GM23338 (cell line): ENCODE measurements at regions not wholly inside any gene's neighbourhood (a gene's known extent, or its start where the extent isn't known, plus 50 kb on each side); places are given as distances from the start of the nearest gene placed in this dataset.

Experiments used
- CREB1 ChIP-seq: fragments of 250-450 bp; sonication (Bioruptor Pico); IDR thresholded peaks from 2 replicates; pipeline ENCODE4 v1.5.0; 2020; ENCODE audit warnings: low read depth, mild to moderate bottlenecking, moderate library complexity
- EZH2 ChIP-seq: fragments of 200-600 bp; sonication (generic); IDR thresholded peaks from one replicate; pipeline ENCODE4 v1.8.0; 2017; ENCODE audit warnings: antibody characterized with exemption, mild to moderate bottlenecking, low read depth; ENCODE audit not compliant: unreplicated experiment
- EZH2phosphoT487 ChIP-seq: fragments of 200-600 bp; sonication (generic); IDR thresholded peaks from one replicate; pipeline ENCODE4 v1.8.1; 2018; ENCODE audit warnings: antibody characterized with exemption; ENCODE audit not compliant: unreplicated experiment
- JUNB ChIP-seq: IDR thresholded peaks from one replicate; pipeline ENCODE4 v1.6.1; 2016; ENCODE audit warnings: antibody characterized with exemption; ENCODE audit not compliant: unreplicated experiment
- NANOG ChIP-seq: IDR thresholded peaks from 2 replicates; pipeline ENCODE4 v1.6.1; 2016; ENCODE audit warnings: antibody characterized with exemption, borderline replicate concordance
- POLR2AphosphoS5 ChIP-seq: IDR thresholded peaks from 2 replicates; pipeline ENCODE4 v1.6.1; 2016; ENCODE audit warnings: antibody characterized with exemption, low read depth
- STAT1 ChIP-seq: IDR thresholded peaks from one replicate; pipeline ENCODE4 v1.6.1; 2016; ENCODE audit warnings: antibody characterized with exemption; ENCODE audit not compliant: unreplicated experiment
- ZNF114 ChIP-seq: fragments of 250-450 bp; sonication (Bioruptor Pico); IDR thresholded peaks from 2 replicates; pipeline ENCODE4 v1.5.0; 2020; ENCODE audit warnings: mild to moderate bottlenecking, moderate library complexity
- ZNF331 ChIP-seq: fragments of 250-450 bp; sonication (Bioruptor Pico); IDR thresholded peaks from 2 replicates; pipeline ENCODE4 v1.5.0; 2020; ENCODE audit warnings: low read depth, mild to moderate bottlenecking, moderate library complexity
- TF ChIP-seq, protein P1 (sequence below), 2 experiments: fragments of 200-600 bp in 1 of 2; sonication (generic) in 1 of 2; conservative IDR thresholded peaks; 2 replicates each; pipeline versions ENCODE4 v1.5.1 to v1.6.1; 2016 to 2017; ENCODE audit warnings: antibody characterized with exemption in 2 of 2, low read depth in 2 of 2, mild to moderate bottlenecking in 2 of 2, moderate library complexity in 1 of 2
- TF ChIP-seq, protein P2 (sequence below): IDR thresholded peaks from one replicate; pipeline ENCODE4 v1.6.1; 2018; ENCODE audit warnings: antibody characterized with exemption; ENCODE audit not compliant: unreplicated experiment
- TF ChIP-seq, protein P3 (sequence below): fragments of 250-450 bp; sonication (Bioruptor Pico); IDR thresholded peaks from 2 replicates; pipeline ENCODE4 v1.5.0; 2020; ENCODE audit warnings: mild to moderate bottlenecking, moderate library complexity
- TF ChIP-seq, protein P4 (sequence below): IDR thresholded peaks from 2 replicates; pipeline ENCODE4 v1.6.1; 2016; ENCODE audit warnings: antibody characterized with exemption

DNA sequence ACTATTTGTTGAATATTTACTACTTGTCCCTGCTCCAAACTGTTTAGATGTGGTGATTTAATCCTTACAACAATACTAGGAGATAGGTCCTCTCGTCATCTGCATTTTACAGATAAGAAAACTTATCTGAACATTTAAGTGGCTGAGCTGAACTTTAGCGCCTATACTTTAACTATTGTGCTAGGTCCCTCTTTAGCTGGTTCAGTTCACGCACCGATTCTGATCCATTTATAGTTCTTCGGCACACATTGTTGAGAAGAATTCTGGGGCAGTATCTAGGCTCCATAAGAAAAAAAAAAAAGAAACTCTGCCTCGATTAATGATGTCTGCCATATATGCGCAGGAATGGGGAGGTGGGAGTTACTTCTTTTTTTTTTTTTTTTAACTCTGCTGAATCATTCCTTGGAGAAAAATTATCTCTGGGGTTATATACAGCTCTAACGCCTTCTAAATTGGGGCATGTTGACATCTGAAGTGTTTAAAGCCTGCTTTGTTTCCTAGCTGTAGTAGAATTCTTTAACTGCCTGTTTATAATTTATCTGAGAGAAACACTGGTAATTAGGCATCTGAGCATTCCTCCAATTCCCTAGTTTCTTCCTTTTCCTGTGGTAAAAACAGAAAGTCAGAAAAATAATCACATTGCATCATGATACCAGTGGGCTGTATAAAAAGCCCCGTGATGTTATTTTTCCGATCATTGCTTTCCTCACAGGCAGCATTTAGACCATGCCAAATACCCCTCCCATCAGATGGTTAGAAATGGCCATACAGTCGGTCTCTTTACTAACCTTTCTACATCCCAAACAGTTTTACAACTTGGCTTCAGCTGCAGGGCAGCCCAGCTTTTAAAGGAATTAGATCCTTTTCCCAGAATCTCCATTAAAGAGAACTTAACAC lies 98.5 kb upstream of the KDM7A start:
- TF ChIP-seq, protein P1, sequence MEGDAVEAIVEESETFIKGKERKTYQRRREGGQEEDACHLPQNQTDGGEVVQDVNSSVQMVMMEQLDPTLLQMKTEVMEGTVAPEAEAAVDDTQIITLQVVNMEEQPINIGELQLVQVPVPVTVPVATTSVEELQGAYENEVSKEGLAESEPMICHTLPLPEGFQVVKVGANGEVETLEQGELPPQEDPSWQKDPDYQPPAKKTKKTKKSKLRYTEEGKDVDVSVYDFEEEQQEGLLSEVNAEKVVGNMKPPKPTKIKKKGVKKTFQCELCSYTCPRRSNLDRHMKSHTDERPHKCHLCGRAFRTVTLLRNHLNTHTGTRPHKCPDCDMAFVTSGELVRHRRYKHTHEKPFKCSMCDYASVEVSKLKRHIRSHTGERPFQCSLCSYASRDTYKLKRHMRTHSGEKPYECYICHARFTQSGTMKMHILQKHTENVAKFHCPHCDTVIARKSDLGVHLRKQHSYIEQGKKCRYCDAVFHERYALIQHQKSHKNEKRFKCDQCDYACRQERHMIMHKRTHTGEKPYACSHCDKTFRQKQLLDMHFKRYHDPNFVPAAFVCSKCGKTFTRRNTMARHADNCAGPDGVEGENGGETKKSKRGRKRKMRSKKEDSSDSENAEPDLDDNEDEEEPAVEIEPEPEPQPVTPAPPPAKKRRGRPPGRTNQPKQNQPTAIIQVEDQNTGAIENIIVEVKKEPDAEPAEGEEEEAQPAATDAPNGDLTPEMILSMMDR (conservative IDR thresholded peaks at IDR 0.05; ENCODE audit: low read depth in 2 of 2): no peak
- TF ChIP-seq, protein P2, sequence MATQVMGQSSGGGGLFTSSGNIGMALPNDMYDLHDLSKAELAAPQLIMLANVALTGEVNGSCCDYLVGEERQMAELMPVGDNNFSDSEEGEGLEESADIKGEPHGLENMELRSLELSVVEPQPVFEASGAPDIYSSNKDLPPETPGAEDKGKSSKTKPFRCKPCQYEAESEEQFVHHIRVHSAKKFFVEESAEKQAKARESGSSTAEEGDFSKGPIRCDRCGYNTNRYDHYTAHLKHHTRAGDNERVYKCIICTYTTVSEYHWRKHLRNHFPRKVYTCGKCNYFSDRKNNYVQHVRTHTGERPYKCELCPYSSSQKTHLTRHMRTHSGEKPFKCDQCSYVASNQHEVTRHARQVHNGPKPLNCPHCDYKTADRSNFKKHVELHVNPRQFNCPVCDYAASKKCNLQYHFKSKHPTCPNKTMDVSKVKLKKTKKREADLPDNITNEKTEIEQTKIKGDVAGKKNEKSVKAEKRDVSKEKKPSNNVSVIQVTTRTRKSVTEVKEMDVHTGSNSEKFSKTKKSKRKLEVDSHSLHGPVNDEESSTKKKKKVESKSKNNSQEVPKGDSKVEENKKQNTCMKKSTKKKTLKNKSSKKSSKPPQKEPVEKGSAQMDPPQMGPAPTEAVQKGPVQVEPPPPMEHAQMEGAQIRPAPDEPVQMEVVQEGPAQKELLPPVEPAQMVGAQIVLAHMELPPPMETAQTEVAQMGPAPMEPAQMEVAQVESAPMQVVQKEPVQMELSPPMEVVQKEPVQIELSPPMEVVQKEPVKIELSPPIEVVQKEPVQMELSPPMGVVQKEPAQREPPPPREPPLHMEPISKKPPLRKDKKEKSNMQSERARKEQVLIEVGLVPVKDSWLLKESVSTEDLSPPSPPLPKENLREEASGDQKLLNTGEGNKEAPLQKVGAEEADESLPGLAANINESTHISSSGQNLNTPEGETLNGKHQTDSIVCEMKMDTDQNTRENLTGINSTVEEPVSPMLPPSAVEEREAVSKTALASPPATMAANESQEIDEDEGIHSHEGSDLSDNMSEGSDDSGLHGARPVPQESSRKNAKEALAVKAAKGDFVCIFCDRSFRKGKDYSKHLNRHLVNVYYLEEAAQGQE: no peak
- no peak for TF ChIP-seq POLR2AphosphoS5
- no peak for TF ChIP-seq EZH2phosphoT487
- no peak for TF ChIP-seq JUNB
- no peak for TF ChIP-seq EZH2
- TF ChIP-seq CREB1 (CRISPR knock-in tag): no peak
- TF ChIP-seq, protein P3, sequence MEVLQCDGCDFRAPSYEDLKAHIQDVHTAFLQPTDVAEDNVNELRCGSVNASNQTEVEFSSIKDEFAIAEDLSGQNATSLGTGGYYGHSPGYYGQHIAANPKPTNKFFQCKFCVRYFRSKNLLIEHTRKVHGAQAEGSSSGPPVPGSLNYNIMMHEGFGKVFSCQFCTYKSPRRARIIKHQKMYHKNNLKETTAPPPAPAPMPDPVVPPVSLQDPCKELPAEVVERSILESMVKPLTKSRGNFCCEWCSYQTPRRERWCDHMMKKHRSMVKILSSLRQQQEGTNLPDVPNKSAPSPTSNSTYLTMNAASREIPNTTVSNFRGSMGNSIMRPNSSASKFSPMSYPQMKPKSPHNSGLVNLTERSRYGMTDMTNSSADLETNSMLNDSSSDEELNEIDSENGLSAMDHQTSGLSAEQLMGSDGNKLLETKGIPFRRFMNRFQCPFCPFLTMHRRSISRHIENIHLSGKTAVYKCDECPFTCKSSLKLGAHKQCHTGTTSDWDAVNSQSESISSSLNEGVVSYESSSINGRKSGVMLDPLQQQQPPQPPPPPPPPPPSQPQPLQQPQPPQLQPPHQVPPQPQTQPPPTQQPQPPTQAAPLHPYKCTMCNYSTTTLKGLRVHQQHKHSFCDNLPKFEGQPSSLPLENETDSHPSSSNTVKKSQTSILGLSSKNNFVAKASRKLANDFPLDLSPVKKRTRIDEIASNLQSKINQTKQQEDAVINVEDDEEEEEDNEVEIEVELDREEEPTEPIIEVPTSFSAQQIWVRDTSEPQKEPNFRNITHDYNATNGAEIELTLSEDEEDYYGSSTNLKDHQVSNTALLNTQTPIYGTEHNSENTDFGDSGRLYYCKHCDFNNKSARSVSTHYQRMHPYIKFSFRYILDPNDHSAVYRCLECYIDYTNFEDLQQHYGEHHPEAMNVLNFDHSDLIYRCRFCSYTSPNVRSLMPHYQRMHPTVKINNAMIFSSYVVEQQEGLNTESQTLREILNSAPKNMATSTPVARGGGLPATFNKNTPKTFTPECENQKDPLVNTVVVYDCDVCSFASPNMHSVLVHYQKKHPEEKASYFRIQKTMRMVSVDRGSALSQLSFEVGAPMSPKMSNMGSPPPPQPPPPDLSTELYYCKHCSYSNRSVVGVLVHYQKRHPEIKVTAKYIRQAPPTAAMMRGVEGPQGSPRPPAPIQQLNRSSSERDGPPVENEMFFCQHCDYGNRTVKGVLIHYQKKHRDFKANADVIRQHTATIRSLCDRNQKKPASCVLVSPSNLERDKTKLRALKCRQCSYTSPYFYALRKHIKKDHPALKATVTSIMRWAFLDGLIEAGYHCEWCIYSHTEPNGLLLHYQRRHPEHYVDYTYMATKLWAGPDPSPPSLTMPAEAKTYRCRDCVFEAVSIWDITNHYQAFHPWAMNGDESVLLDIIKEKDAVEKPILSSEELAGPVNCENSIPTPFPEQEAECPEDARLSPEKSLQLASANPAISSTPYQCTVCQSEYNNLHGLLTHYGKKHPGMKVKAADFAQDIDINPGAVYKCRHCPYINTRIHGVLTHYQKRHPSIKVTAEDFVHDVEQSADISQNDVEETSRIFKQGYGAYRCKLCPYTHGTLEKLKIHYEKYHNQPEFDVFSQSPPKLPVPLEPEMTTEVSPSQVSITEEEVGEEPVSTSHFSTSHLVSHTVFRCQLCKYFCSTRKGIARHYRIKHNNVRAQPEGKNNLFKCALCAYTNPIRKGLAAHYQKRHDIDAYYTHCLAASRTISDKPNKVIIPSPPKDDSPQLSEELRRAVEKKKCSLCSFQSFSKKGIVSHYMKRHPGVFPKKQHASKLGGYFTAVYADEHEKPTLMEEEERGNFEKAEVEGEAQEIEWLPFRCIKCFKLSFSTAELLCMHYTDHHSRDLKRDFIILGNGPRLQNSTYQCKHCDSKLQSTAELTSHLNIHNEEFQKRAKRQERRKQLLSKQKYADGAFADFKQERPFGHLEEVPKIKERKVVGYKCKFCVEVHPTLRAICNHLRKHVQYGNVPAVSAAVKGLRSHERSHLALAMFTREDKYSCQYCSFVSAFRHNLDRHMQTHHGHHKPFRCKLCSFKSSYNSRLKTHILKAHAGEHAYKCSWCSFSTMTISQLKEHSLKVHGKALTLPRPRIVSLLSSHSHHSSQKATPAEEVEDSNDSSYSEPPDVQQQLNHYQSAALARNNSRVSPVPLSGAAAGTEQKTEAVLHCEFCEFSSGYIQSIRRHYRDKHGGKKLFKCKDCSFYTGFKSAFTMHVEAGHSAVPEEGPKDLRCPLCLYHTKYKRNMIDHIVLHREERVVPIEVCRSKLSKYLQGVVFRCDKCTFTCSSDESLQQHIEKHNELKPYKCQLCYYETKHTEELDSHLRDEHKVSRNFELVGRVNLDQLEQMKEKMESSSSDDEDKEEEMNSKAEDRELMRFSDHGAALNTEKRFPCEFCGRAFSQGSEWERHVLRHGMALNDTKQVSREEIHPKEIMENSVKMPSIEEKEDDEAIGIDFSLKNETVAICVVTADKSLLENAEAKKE (CRISPR knock-in tag): no peak
- no peak for TF ChIP-seq STAT1
- TF ChIP-seq, protein P4, sequence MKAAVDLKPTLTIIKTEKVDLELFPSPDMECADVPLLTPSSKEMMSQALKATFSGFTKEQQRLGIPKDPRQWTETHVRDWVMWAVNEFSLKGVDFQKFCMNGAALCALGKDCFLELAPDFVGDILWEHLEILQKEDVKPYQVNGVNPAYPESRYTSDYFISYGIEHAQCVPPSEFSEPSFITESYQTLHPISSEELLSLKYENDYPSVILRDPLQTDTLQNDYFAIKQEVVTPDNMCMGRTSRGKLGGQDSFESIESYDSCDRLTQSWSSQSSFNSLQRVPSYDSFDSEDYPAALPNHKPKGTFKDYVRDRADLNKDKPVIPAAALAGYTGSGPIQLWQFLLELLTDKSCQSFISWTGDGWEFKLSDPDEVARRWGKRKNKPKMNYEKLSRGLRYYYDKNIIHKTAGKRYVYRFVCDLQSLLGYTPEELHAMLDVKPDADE: no peak
- TF ChIP-seq ZNF331: no peak
- no peak for TF ChIP-seq NANOG
- no peak for TF ChIP-seq ZNF114
